Smooth muscle cell (in vitro differentiated cells): ENCODE measurements at regions not wholly inside any gene's neighbourhood (a gene's known extent, or its start where the extent isn't known, plus 50 kb on each side); places are given as distances from the start of the nearest gene placed in this dataset.

Source experiments
- DNase-seq: peaks from one replicate; lab custom pipeline; 2025; ENCODE audit not compliant: unreplicated experiment; lab: John Stamatoyannopoulos, UW
- H2AFZ ChIP-seq: fragments of 200-600 bp; sonication (generic); 2 replicates; pipeline ENCODE4 v1.6.0; 2016; ENCODE audit warnings: antibody characterized with exemption, low read depth, mild to moderate bottlenecking
- H3F3A ChIP-seq: fragments of 200-600 bp; sonication (generic); 2 replicates; pipeline ENCODE4 v1.6.0; 2017; ENCODE audit warnings: antibody characterized with exemption, low read depth
- H3K27ac ChIP-seq: fragments of 200-600 bp; sonication (generic); 2 replicates; pipeline ENCODE4 v1.5.1; 2016; ENCODE audit warnings: low read depth, mild to moderate bottlenecking
- H3K27me3 ChIP-seq: fragments of 200-600 bp; sonication (generic); 2 replicates; pipeline ENCODE4 v1.6.1; 2016; ENCODE audit warnings: low read depth, mild to moderate bottlenecking
- H3K36me3 ChIP-seq: fragments of 200-600 bp; sonication (generic); 2 replicates; pipeline ENCODE4 v1.5.1; 2016; ENCODE audit warnings: low read depth
- H3K4me1 ChIP-seq: fragments of 200-600 bp; sonication (generic); 2 replicates; pipeline ENCODE4 v1.5.1; 2016; ENCODE audit warnings: low read depth
- H3K4me2 ChIP-seq: fragments of 200-600 bp; sonication (generic); 2 replicates; pipeline ENCODE4 v1.6.0; 2016; ENCODE audit warnings: mild to moderate bottlenecking
- H3K4me3 ChIP-seq: fragments of 200-600 bp; sonication (generic); 2 replicates; pipeline ENCODE4 v1.5.1; 2016; ENCODE audit warnings: mild to moderate bottlenecking
- H3K79me2 ChIP-seq: fragments of 200-600 bp; sonication (generic); 2 replicates; pipeline ENCODE4 v1.6.0; 2016; ENCODE audit warnings: low read depth, mild to moderate bottlenecking
- H3K9ac ChIP-seq: fragments of 200-600 bp; sonication (generic); 2 replicates; pipeline ENCODE4 v1.6.0; 2016; ENCODE audit warnings: low read depth
- H3K9me3 ChIP-seq: fragments of 200-600 bp; sonication (generic); replicated peaks from 2 replicates; pipeline ENCODE4 v1.5.1; 2016; ENCODE audit warnings: low read depth
- H4K20me1 ChIP-seq: fragments of 200-600 bp; sonication (generic); 2 replicates; pipeline ENCODE4 v1.6.0; 2016; ENCODE audit warnings: low read depth
- WGBS: methylation state at CpG from one replicate; pipeline ENCODE4 v1.1.7; 2016; ENCODE audit warnings: low lambda C conversion rate; 5-methylcytosine and 5-hydroxymethylcytosine counted together
- TF ChIP-seq, protein P1 (sequence below): fragments of 200-600 bp; sonication (generic); IDR thresholded peaks from 2 replicates; pipeline ENCODE4 v1.5.1; 2017; ENCODE audit warnings: borderline replicate concordance, mild to moderate bottlenecking, antibody characterized with exemption; ENCODE audit not compliant: insufficient read depth, poor library complexity, severe bottlenecking

DNA sequence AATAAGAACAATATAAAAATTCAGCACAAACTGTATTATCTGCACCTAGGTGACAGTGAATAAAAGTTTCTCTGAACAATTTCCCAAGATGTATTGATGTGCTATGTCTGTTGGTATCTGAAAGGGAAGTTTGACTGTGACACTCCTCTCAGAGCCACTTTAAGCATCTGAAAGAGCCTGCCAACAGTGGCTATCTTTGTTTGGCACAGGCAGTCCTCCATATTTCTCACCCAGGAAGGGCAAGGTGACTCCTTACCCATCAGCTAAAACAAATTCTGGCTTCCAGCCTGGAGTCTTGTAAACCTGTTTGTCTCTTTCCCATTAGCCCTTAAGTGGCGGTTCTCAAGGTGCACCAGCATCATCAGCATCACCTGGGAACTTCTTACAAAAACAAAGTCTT is 122.4 kb upstream of the VGLL2 start:
- Histone ChIP-seq H2AFZ (no peak overlapping the region), H3K27me3 (no peaks in the 10 kb centered on the region), H3K4me2 (no peak overlapping the region), H3K4me3 (no peak overlapping the region), H3K4me1 (no peaks in the 10 kb centered on the region), H3K9ac (no peak overlapping the region), H3K27ac (no peak overlapping the region), H4K20me1 (no peaks in the 10 kb centered on the region), H3K79me2 (no peaks in the 10 kb centered on the region), H3K36me3 (no peaks in the 10 kb centered on the region), H3K9me3 (no peaks in the 10 kb centered on the region), H3F3A (no peaks in the 10 kb centered on the region)
- TF ChIP-seq, protein P1, sequence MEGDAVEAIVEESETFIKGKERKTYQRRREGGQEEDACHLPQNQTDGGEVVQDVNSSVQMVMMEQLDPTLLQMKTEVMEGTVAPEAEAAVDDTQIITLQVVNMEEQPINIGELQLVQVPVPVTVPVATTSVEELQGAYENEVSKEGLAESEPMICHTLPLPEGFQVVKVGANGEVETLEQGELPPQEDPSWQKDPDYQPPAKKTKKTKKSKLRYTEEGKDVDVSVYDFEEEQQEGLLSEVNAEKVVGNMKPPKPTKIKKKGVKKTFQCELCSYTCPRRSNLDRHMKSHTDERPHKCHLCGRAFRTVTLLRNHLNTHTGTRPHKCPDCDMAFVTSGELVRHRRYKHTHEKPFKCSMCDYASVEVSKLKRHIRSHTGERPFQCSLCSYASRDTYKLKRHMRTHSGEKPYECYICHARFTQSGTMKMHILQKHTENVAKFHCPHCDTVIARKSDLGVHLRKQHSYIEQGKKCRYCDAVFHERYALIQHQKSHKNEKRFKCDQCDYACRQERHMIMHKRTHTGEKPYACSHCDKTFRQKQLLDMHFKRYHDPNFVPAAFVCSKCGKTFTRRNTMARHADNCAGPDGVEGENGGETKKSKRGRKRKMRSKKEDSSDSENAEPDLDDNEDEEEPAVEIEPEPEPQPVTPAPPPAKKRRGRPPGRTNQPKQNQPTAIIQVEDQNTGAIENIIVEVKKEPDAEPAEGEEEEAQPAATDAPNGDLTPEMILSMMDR, result no peak
- no peak for DNase-seq
- 85% methylated on average over 1 of the region's 1 CpG for WGBS

DNA sequence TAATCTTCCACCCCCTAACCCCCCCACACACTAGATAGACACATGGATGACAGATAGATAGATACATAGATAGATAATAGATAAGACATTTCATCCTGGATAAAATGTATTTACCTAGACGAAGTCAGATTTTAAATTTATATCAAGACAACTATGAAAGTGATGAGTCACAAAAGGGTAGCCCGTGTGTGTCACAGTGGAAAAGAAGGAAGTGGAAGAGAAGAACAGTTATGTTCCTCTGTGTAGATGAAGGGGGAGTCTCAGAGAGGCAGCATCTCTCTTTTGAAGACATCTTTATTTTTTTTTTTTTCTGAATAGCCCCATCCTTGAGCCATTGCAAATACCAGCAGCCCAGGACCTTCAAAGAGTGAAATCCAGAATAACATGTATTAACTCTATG is 121.7 kb upstream of the VGLL2 start:
- Histone ChIP-seq H3K4me3 (no peak overlapping the region), H3K9ac (no peak overlapping the region), H3K27me3 (no peaks in the 10 kb centered on the region), H3K4me1 (no peaks in the 10 kb centered on the region), H3K4me2 (no peak overlapping the region), H2AFZ (no peak overlapping the region), H3K9me3 (no peaks in the 10 kb centered on the region), H3K36me3 (no peaks in the 10 kb centered on the region), H3F3A (no peaks in the 10 kb centered on the region), H3K27ac (no peak overlapping the region), H4K20me1 (no peaks in the 10 kb centered on the region), H3K79me2 (no peaks in the 10 kb centered on the region)
- TF ChIP-seq, protein P1, result no peak
- DNase-seq, result no peak
- 86% methylated on average over 2 of the region's 2 CpGs for WGBS

DNA sequence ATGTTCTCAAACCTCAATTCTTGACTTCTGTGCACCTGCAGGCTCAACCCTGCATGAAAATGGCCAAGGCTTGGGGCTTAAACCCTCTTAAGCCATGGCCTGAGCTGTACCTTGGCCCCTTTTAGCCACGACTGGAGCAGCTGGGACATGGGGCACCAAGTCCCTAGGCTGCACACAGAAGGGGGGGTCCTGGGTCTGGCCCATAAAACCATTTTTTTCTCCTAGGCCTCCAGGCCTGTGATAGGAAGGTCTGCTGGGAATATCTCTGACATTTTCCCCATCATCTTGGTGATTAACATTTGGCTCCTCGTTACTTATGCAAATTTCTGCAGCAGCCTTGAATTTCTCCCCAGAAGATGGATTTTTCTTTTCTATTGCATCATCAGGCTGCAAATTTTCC is 119.4 kb upstream of the VGLL2 start:
- no peak overlapping the region for H3K4me3 ChIP-seq
- no peaks in the 10 kb centered on the region for H3K79me2 ChIP-seq
- H3K9ac ChIP-seq, result no peak overlapping the region
- TF ChIP-seq, protein P1, result no peak
- no peak overlapping the region for H3K27ac ChIP-seq
- no peak overlapping the region for H3K4me2 ChIP-seq
- H4K20me1 ChIP-seq, result no peaks in the 10 kb centered on the region
- no peaks in the 10 kb centered on the region for H3K36me3 ChIP-seq
- H3K27me3 ChIP-seq, result no peaks in the 10 kb centered on the region
- no peaks in the 10 kb centered on the region for H3K4me1 ChIP-seq
- no peak overlapping the region for H2AFZ ChIP-seq
- H3K9me3 ChIP-seq, result no peaks in the 10 kb centered on the region
- WGBS, result 52% methylated on average over 2 of the region's 2 CpGs
- H3F3A ChIP-seq, result no peaks in the 10 kb centered on the region
- no peak for DNase-seq

DNA sequence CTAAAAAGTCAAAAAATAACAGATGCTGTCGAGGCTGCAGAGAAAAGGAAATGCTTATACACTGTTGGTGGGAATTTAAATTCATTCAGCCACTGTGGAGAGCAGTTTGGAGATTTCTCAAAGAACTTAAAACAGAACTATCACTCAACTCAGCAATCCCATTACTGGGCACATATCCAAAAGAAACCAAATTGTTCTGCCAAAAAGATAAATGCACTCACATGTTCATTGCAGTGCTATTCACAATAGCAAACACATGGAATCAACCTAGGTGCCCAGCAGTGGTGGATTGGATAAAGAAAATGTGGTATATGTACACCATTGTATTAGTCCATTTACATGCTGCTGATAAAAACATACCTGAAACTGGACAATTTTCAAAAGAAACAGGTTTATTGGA is 116.0 kb upstream of the VGLL2 start:
- Histone ChIP-seq H3K79me2 (no peaks in the 10 kb centered on the region), H2AFZ (no peak overlapping the region), H4K20me1 (no peaks in the 10 kb centered on the region), H3K27me3 (no peaks in the 10 kb centered on the region), H3K9me3 (no peaks in the 10 kb centered on the region), H3K4me1 (no peaks in the 10 kb centered on the region), H3K4me2 (no peak overlapping the region), H3F3A (no peaks in the 10 kb centered on the region), H3K36me3 (no peaks in the 10 kb centered on the region), H3K9ac (no peak overlapping the region), H3K27ac (no peak overlapping the region), H3K4me3 (no peak overlapping the region)
- TF ChIP-seq, protein P1, result no peak
- WGBS, result 57% methylated on average over 1 of the region's 1 CpG
- DNase-seq, result no peak
